Medulla oblongata (tissue), 1 donor: ENCODE measurements at regions not wholly inside any gene's neighbourhood (a gene's known extent, or its start where the extent isn't known, plus 50 kb on each side); places are given as distances from the start of the nearest gene placed in this dataset.
A peak's percentile ranks its signal among the peaks of the same experiment; 100 is the strongest.

Source experiments
- DNase-seq: peaks from one replicate; pipeline ENCODE4 v3.0.0-alpha.2; 2015; ENCODE audit errors: extremely low spot score

- no peak for DNase-seq
Observed at GRCh38 chr6:104617591-104617990, 242.1 kb downstream of the HACE1 start.

GRCh38 chr6:104614394-104614793 lies 245.3 kb downstream of the HACE1 start:
- DNase-seq, result no peak

GRCh38 chr6:104613416-104614001 lies 246.2 kb downstream of the HACE1 start:
- DNase-seq, result no peak

- no peak for DNase-seq
Observed at GRCh38 chr6:104612541-104612940, 247.2 kb downstream of the HACE1 start.

DNA sequence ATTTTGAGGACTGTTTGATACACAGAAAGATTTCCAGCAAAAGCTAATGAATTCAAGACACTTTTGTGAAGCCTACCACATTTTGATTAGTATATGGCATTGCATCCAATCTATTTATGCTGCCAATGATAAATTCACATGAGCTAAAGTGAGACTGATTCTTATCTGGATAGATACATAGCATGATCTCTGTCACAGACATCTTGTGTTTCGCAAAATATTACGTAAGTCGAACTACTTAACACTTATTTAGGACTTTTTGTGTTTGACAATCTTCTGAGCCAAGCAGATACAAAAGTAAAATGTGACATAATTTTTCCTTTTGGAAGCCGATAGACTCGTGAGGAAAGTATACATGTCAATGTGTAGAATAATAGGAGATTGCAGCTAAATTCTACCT lies 251.6 kb downstream of the HACE1 start:
- no peak for DNase-seq

DNA sequence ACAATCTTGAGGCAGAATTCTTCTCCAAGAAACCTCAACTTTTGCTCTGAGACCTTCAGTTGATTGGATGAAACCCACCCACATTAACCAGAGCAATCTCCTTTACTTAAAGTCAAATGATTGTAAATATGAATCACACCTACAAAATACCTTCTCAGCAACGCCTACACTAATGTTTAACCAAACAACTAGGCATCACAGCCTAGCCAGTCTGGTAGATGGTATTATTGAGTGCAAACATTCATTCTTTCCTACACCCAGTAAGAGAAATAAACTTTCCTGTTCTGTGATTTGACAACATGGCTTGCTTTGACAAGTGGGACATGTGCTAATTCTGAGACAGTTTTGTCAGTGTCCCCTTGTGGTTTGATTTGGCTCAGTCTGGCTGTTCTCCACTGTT lies 252.2 kb downstream of the HACE1 start:
- DNase-seq, result no peak

- no peak for DNase-seq
Observed at GRCh38 chr6:104606361-104606760, 253.4 kb downstream of the HACE1 start.

- DNase-seq, result no peak
Observed at GRCh38 chr6:104604685-104605084, 255.0 kb downstream of the HACE1 start.

DNA sequence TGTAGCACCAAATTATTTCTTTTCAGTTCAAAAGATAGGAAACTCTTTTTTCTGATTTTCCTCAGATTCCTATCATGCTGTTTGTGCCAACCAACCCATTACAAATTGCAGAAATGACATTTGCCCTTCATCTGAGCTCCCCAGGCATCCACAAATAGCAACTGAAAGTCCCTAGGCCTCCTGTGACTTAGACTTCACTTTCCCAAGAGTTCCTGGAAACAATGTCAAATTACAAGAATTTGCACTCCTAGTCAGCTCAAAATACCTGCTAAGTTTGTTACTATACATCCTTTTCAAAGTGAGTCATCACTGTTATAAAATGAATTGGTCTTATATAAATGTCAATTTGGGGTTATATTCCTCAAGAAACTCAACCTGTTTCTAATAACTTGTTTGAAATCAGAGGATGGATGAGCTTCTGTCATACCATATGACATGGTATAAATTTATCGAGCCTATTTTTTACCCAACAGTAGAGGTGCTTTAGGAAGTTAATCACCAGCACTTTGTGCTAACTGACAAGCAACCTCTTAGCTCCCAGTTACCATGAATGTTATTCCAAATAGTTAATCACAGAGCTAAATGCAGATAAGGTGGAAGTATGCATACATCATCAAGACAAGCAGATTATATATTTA lies 256.5 kb downstream of the HACE1 start:
- peak; percentile 33 for DNase-seq

GRCh38 chr6:104601721-104602120 lies 258.0 kb downstream of the HACE1 start:
- no peak for DNase-seq

- DNase-seq, result no peak
Observed at GRCh38 chr6:104601131-104601651, 258.5 kb downstream of the HACE1 start.

- DNase-seq, result no peak
Observed at GRCh38 chr6:104600639-104600931, 259.1 kb downstream of the HACE1 start.

- DNase-seq, result no peak
Observed at GRCh38 chr6:104599821-104600638, 259.7 kb downstream of the HACE1 start.

GRCh38 chr6:104597541-104598050 lies 262.1 kb downstream of the HACE1 start:
- DNase-seq, result no peak

DNA sequence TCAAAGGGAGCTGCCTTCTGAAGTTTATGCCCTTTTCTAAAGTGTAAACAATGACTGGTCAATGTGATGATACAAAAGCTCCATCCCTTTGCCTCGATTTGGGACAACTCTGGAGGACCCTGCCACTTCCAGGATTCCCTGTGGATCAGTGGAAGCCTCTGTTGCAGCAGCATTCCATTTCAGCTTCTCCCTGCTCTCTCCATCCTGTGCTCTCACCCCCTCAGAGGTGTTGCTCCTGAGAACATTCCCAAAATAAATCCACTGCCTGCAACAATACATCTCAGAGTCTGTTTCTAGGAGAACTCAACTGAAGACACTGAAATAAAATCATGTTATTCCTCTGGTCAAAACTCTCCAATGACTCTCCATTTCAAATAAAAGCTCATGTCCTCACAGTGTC lies 263.6 kb downstream of the HACE1 start:
- no peak for DNase-seq

- DNase-seq, result no peak
Observed at GRCh38 chr6:104595311-104595820, 264.4 kb downstream of the HACE1 start.

- DNase-seq, result no peak
Observed at GRCh38 chr6:104591573-104592334, 268.0 kb downstream of the HACE1 start.

DNA sequence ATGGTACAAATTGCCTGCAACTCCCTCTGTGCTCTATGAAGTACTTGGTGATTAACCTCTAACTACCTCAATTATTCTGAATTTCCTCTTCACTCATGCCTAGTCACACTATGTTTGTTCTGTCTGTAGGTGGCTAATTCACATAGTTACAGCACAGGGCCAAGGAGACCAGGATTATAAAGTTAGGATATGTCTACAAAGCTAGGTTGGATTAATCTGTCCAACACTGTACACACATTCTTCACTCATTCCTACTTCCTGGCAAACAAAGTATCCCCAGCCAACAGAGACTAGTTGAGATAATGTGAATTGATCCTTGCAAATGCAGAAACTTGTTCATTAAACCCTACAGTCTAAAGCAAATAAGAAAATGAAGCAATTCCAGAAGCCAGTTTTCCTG lies 269.8 kb downstream of the HACE1 start:
- no peak for DNase-seq

DNA sequence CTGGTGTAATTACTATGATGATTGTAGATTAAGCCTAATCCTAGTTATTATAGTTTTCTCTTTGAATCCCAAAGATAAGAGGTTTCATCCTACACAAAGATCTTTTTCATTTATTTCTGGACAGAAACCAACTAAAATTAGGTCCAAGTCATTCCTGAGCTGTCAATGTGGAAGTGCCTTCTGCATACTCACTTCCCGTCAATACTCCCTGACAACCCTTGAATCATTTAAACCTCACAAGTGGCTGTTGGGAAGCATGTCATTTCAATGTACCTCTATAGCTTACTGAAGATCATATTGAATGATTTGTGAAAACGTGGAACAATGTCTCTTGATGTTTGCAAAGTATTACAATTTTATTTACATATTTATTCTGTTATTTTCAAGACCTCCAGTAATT lies 274.1 kb downstream of the HACE1 start:
- DNase-seq, result no peak

- DNase-seq, result no peak
Observed at GRCh38 chr6:104580452-104580851, 279.3 kb downstream of the HACE1 start.

DNA sequence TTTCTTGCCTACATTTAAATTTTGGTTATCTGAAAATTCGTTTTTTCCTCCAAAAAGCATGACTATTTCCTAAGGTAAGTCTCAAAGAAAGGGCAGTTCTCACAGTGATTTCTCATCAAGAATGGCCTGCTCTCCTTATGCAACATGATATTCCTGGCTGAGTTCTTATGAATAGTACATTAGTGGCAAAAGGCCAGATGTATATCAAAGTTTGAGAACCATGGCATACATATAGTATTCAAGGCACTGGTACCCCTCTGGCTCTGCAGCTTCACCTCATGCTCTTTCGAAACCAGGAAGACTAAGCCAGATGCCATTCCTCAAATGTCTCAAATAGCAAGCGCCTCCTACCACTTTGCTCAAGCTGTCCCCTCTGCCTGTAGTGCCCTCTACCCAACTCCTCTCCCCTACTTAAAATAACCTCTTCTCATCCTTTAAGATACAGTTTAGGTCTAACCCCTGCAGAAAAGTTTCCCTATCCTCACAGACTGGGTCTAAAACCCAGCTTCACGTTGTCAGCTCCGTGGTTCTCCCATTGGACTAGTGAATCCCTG lies 280.3 kb downstream of the HACE1 start:
- DNase-seq, result no peak

DNA sequence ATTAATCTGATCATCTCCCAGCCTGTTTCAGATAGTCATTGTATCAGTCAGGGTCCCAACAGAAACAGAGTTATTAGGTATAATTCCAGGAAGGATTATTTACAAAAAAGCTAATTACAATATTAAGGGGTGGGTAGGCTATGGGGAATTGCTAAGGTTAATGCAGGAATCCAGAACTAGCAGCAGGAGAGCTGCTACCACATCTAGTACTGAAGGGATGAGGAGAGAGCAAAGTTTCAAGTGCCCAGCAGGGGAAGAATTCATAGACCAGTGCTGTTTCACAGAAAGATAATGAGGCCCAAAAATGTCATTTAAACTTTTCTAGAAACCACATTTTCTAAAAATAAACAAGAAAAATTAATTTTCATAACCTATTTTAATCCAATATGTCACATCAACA lies 284.2 kb downstream of the HACE1 start:
- no peak for DNase-seq
